ENCODE measurements at regions not wholly inside any gene's neighbourhood (a gene's known extent, or its start where the extent isn't known, plus 50 kb on each side); places are given as distances from the start of the nearest gene placed in this dataset.

- Histone ChIP-seq H3K27me3 (ENCODE audit: control insufficient read depth, insufficient read depth, low read length) (no peaks in the 10 kb centered on the region), H3K9ac (ENCODE audit: low read length) (no peak overlapping the region), H3K4me3 (ENCODE audit: low read length) (no peak overlapping the region), H3K4me1 (ENCODE audit: control insufficient read depth, insufficient read depth, low read length) (no peaks in the 10 kb centered on the region), H3K36me3 (ENCODE audit: control insufficient read depth, insufficient read depth, low read length) (no peaks in the 10 kb centered on the region), H3K27ac (ENCODE audit: low read depth, low read length) (no peak overlapping the region)
These were observed 244.8 kb upstream of the NCKAP5 start for GRCh38 chr2:133812826-133813617.

- H3K4me1 ChIP-seq (ENCODE audit: control insufficient read depth, insufficient read depth, low read length): no peaks in the 10 kb centered on the region
- H3K9ac ChIP-seq (ENCODE audit: low read length): no peak overlapping the region
- no peaks in the 10 kb centered on the region for H3K27me3 ChIP-seq (ENCODE audit: control insufficient read depth, insufficient read depth, low read length)
- H3K4me3 ChIP-seq (ENCODE audit: low read length): no peak overlapping the region
- no peak overlapping the region for H3K27ac ChIP-seq (ENCODE audit: low read depth, low read length)
- H3K36me3 ChIP-seq (ENCODE audit: control insufficient read depth, insufficient read depth, low read length): no peaks in the 10 kb centered on the region
These were observed 246.6 kb upstream of the NCKAP5 start for GRCh38 chr2:133814890-133815289.

GRCh38 chr2:133816037-133816436 lies 247.8 kb upstream of the NCKAP5 start:
- Histone ChIP-seq H3K9ac (ENCODE audit: low read length) (no peak overlapping the region), H3K27ac (ENCODE audit: low read depth, low read length) (no peak overlapping the region), H3K4me1 (ENCODE audit: control insufficient read depth, insufficient read depth, low read length) (no peaks in the 10 kb centered on the region), H3K4me3 (ENCODE audit: low read length) (no peak overlapping the region), H3K27me3 (ENCODE audit: control insufficient read depth, insufficient read depth, low read length) (no peaks in the 10 kb centered on the region), H3K36me3 (ENCODE audit: control insufficient read depth, insufficient read depth, low read length) (no peaks in the 10 kb centered on the region)

- Histone ChIP-seq H3K36me3 (ENCODE audit: control insufficient read depth, insufficient read depth, low read length) (no peaks in the 10 kb centered on the region), H3K4me1 (ENCODE audit: control insufficient read depth, insufficient read depth, low read length) (no peaks in the 10 kb centered on the region), H3K27me3 (ENCODE audit: control insufficient read depth, insufficient read depth, low read length) (no peaks in the 10 kb centered on the region), H3K4me3 (ENCODE audit: low read length) (no peak overlapping the region), H3K9ac (ENCODE audit: low read length) (no peak overlapping the region), H3K27ac (ENCODE audit: low read depth, low read length) (no peak overlapping the region)
These were observed 249.7 kb upstream of the NCKAP5 start for GRCh38 chr2:133817680-133818566.

- H3K4me3 ChIP-seq (ENCODE audit: low read length): no peak overlapping the region
- no peaks in the 10 kb centered on the region for H3K27me3 ChIP-seq (ENCODE audit: control insufficient read depth, insufficient read depth, low read length)
- H3K4me1 ChIP-seq (ENCODE audit: control insufficient read depth, insufficient read depth, low read length): no peaks in the 10 kb centered on the region
- H3K9ac ChIP-seq (ENCODE audit: low read length): no peak overlapping the region
- H3K27ac ChIP-seq (ENCODE audit: low read depth, low read length): no peak overlapping the region
- no peaks in the 10 kb centered on the region for H3K36me3 ChIP-seq (ENCODE audit: control insufficient read depth, insufficient read depth, low read length)
These were observed 250.4 kb upstream of the NCKAP5 start for GRCh38 chr2:133818661-133819060.

- H3K27ac ChIP-seq (ENCODE audit: low read depth, low read length): no peak overlapping the region
- no peak overlapping the region for H3K9ac ChIP-seq (ENCODE audit: low read length)
- no peaks in the 10 kb centered on the region for H3K4me1 ChIP-seq (ENCODE audit: control insufficient read depth, insufficient read depth, low read length)
- no peaks in the 10 kb centered on the region for H3K36me3 ChIP-seq (ENCODE audit: control insufficient read depth, insufficient read depth, low read length)
- no peaks in the 10 kb centered on the region for H3K27me3 ChIP-seq (ENCODE audit: control insufficient read depth, insufficient read depth, low read length)
- no peak overlapping the region for H3K4me3 ChIP-seq (ENCODE audit: low read length)
These were observed 251.6 kb upstream of the NCKAP5 start for GRCh38 chr2:133819906-133820305.

- Histone ChIP-seq H3K9ac (ENCODE audit: low read length) (no peak overlapping the region), H3K27ac (ENCODE audit: low read depth, low read length) (no peak overlapping the region), H3K27me3 (ENCODE audit: control insufficient read depth, insufficient read depth, low read length) (no peaks in the 10 kb centered on the region), H3K4me3 (ENCODE audit: low read length) (no peak overlapping the region), H3K36me3 (ENCODE audit: control insufficient read depth, insufficient read depth, low read length) (no peaks in the 10 kb centered on the region), H3K4me1 (ENCODE audit: control insufficient read depth, insufficient read depth, low read length) (no peaks in the 10 kb centered on the region)
These were observed 253.0 kb upstream of the NCKAP5 start for GRCh38 chr2:133821107-133821760.

- Histone ChIP-seq H3K27me3 (ENCODE audit: control insufficient read depth, insufficient read depth, low read length) (no peaks in the 10 kb centered on the region), H3K36me3 (ENCODE audit: control insufficient read depth, insufficient read depth, low read length) (no peaks in the 10 kb centered on the region), H3K9ac (ENCODE audit: low read length) (no peak overlapping the region), H3K4me3 (ENCODE audit: low read length) (no peak overlapping the region), H3K27ac (ENCODE audit: low read depth, low read length) (no peak overlapping the region), H3K4me1 (ENCODE audit: control insufficient read depth, insufficient read depth, low read length) (no peaks in the 10 kb centered on the region)
These were observed 254.4 kb upstream of the NCKAP5 start for GRCh38 chr2:133822517-133823225.

GRCh38 chr2:133823226-133823550 lies 254.9 kb upstream of the NCKAP5 start:
- no peaks in the 10 kb centered on the region for H3K36me3 ChIP-seq (ENCODE audit: control insufficient read depth, insufficient read depth, low read length)
- H3K27me3 ChIP-seq (ENCODE audit: control insufficient read depth, insufficient read depth, low read length): no peaks in the 10 kb centered on the region
- H3K4me3 ChIP-seq (ENCODE audit: low read length): no peak overlapping the region
- H3K9ac ChIP-seq (ENCODE audit: low read length): no peak overlapping the region
- H3K27ac ChIP-seq (ENCODE audit: low read depth, low read length): no peak overlapping the region
- no peaks in the 10 kb centered on the region for H3K4me1 ChIP-seq (ENCODE audit: control insufficient read depth, insufficient read depth, low read length)

- Histone ChIP-seq H3K4me1 (ENCODE audit: control insufficient read depth, insufficient read depth, low read length) (no peaks in the 10 kb centered on the region), H3K27me3 (ENCODE audit: control insufficient read depth, insufficient read depth, low read length) (no peaks in the 10 kb centered on the region), H3K36me3 (ENCODE audit: control insufficient read depth, insufficient read depth, low read length) (no peaks in the 10 kb centered on the region), H3K9ac (ENCODE audit: low read length) (no peak overlapping the region), H3K4me3 (ENCODE audit: low read length) (no peak overlapping the region), H3K27ac (ENCODE audit: low read depth, low read length) (no peak overlapping the region)
These were observed 256.6 kb upstream of the NCKAP5 start for GRCh38 chr2:133824869-133825268.

GRCh38 chr2:133825778-133826177 lies 257.5 kb upstream of the NCKAP5 start:
- no peaks in the 10 kb centered on the region for H3K27me3 ChIP-seq (ENCODE audit: control insufficient read depth, insufficient read depth, low read length)
- H3K4me1 ChIP-seq (ENCODE audit: control insufficient read depth, insufficient read depth, low read length): no peaks in the 10 kb centered on the region
- no peak overlapping the region for H3K27ac ChIP-seq (ENCODE audit: low read depth, low read length)
- no peak overlapping the region for H3K9ac ChIP-seq (ENCODE audit: low read length)
- no peak overlapping the region for H3K4me3 ChIP-seq (ENCODE audit: low read length)
- no peaks in the 10 kb centered on the region for H3K36me3 ChIP-seq (ENCODE audit: control insufficient read depth, insufficient read depth, low read length)

GRCh38 chr2:133828913-133829312 lies 260.6 kb upstream of the NCKAP5 start:
- Histone ChIP-seq H3K4me3 (ENCODE audit: low read length) (no peak overlapping the region), H3K27me3 (ENCODE audit: control insufficient read depth, insufficient read depth, low read length) (no peaks in the 10 kb centered on the region), H3K9ac (ENCODE audit: low read length) (no peak overlapping the region), H3K27ac (ENCODE audit: low read depth, low read length) (no peak overlapping the region), H3K36me3 (ENCODE audit: control insufficient read depth, insufficient read depth, low read length) (no peaks in the 10 kb centered on the region), H3K4me1 (ENCODE audit: control insufficient read depth, insufficient read depth, low read length) (no peaks in the 10 kb centered on the region)

All from rectal smooth muscle tissue (tissue), 1 donor.